HG03095 (cell line): ENCODE measurements at regions not wholly inside any gene's neighbourhood (a gene's known extent, or its start where the extent isn't known, plus 50 kb on each side); places are given as distances from the start of the nearest gene placed in this dataset.

Source experiments
- ATAC-seq: cut with Tn5 transposase; IDR thresholded peaks from one replicate; pipeline ENCODE4 v1.9.1; 2021; ENCODE audit warnings: moderate library complexity; ENCODE audit not compliant: unreplicated experiment

GRCh38 chr2:136204971-136205370 lies 87.0 kb upstream of the CXCR4 start:
- no peak for ATAC-seq

- ATAC-seq = no peak
Measured at GRCh38 chr2:136195226-136195625, 77.3 kb upstream of the CXCR4 start.

GRCh38 chr2:136191041-136191440 lies 73.1 kb upstream of the CXCR4 start:
- no peak for ATAC-seq

- no peak for ATAC-seq
Measured at GRCh38 chr2:136189221-136189782, 71.4 kb upstream of the CXCR4 start.

- ATAC-seq = no peak
Measured at GRCh38 chr2:136188086-136188485, 70.1 kb upstream of the CXCR4 start.

GRCh38 chr2:136185981-136186776 lies 68.2 kb upstream of the CXCR4 start:
- ATAC-seq = no peak

GRCh38 chr2:136183097-136183496 lies 65.1 kb upstream of the CXCR4 start:
- no peak for ATAC-seq

- no peak for ATAC-seq
Measured at GRCh38 chr2:136182315-136182714, 64.4 kb upstream of the CXCR4 start.

- ATAC-seq = no peak
Measured at GRCh38 chr2:136179602-136179975, 61.6 kb upstream of the CXCR4 start.

GRCh38 chr2:136178941-136179601 lies 61.1 kb upstream of the CXCR4 start:
- ATAC-seq = no peak

- ATAC-seq = no peak
Measured at GRCh38 chr2:136175868-136176267, 57.9 kb upstream of the CXCR4 start.

GRCh38 chr2:136175466-136175865 lies 57.5 kb upstream of the CXCR4 start:
- no peak for ATAC-seq

GRCh38 chr2:136173126-136173525 lies 55.2 kb upstream of the CXCR4 start:
- no peak for ATAC-seq

- no peak for ATAC-seq
Measured at GRCh38 chr2:136171223-136171622, 53.3 kb upstream of the CXCR4 start.

GRCh38 chr2:136168720-136169119 lies 50.8 kb upstream of the CXCR4 start:
- ATAC-seq = no peak

- ATAC-seq = no peak
Measured at GRCh38 chr2:136167721-136168475, 49.9 kb upstream of the CXCR4 start.
